ENCODE measurements at regions not wholly inside any gene's neighbourhood (a gene's known extent, or its start where the extent isn't known, plus 50 kb on each side); places are given as distances from the start of the nearest gene placed in this dataset.

- Histone ChIP-seq H3K4me3 (no peak overlapping the region), H3K4me1 (no peaks in the 10 kb centered on the region), H3K27ac (no peak overlapping the region), H3K36me3 (no peaks in the 10 kb centered on the region), H3K27me3 (no peaks in the 10 kb centered on the region), H3K9me3 (no peaks in the 10 kb centered on the region)
- TF ChIP-seq CTCF (IDR thresholded peaks at IDR 0.05): no peak
- intact Hi-C loops (cut with DNase I): no loop called here
- no peak for DNase-seq (ENCODE audit: low spot score in 2 of 2)
These were observed 90.7 kb upstream of the GOLIM4 start for GRCh38 chr3:168186293-168186983.

GRCh38 chr3:168183774-168184173, 88.0 kb upstream of the GOLIM4 start:
- Histone ChIP-seq H3K4me3 (no peak overlapping the region), H3K27me3 (no peaks in the 10 kb centered on the region), H3K9me3 (no peaks in the 10 kb centered on the region), H3K27ac (no peak overlapping the region), H3K36me3 (no peaks in the 10 kb centered on the region), H3K4me1 (no peaks in the 10 kb centered on the region)
- TF ChIP-seq CTCF (IDR thresholded peaks at IDR 0.05): no peak
- no peak for DNase-seq (ENCODE audit: low spot score in 2 of 2)
- intact Hi-C loops (cut with DNase I): no loop called here

GRCh38 chr3:168168743-168169142, 73.0 kb upstream of the GOLIM4 start:
- no peak for TF ChIP-seq CTCF (IDR thresholded peaks at IDR 0.05)
- no peaks in the 10 kb centered on the region for H3K36me3 ChIP-seq
- no peak overlapping the region for H3K27ac ChIP-seq
- H3K27me3 ChIP-seq: no peaks in the 10 kb centered on the region
- H3K4me1 ChIP-seq: no peaks in the 10 kb centered on the region
- intact Hi-C loops (cut with DNase I): no loop called here
- H3K9me3 ChIP-seq: no peaks in the 10 kb centered on the region
- DNase-seq (ENCODE audit: low spot score in 2 of 2): no peak
- no peak overlapping the region for H3K4me3 ChIP-seq

- Histone ChIP-seq H3K27me3 (no peaks in the 10 kb centered on the region), H3K4me1 (no peaks in the 10 kb centered on the region), H3K9me3 (no peaks in the 10 kb centered on the region), H3K36me3 (no peaks in the 10 kb centered on the region), H3K27ac (no peak overlapping the region), H3K4me3 (no peak overlapping the region)
- intact Hi-C loops (cut with DNase I): loop anchor here (1.0 to 2.0 kb wide), 2 partner anchors 71 to 118 kb away; partner anchors contain the start of gene GOLIM4
- peak; percentile 71 to 84 (median 75) for TF ChIP-seq CTCF (IDR thresholded peaks at IDR 0.05)
- peak in 1 of 2 donors; percentile 77 for DNase-seq (ENCODE audit: low spot score in 2 of 2)
These were observed 69.9 kb upstream of the GOLIM4 start for GRCh38 chr3:168165390-168166269.

- H3K27me3 ChIP-seq: no peaks in the 10 kb centered on the region
- intact Hi-C loops (cut with DNase I): no loop called here
- H3K36me3 ChIP-seq: no peaks in the 10 kb centered on the region
- H3K4me1 ChIP-seq: no peaks in the 10 kb centered on the region
- H3K27ac ChIP-seq: no peak overlapping the region
- H3K9me3 ChIP-seq: no peaks in the 10 kb centered on the region
- H3K4me3 ChIP-seq: no peak overlapping the region
- DNase-seq (ENCODE audit: low spot score in 2 of 2): no peak
- no peak for TF ChIP-seq CTCF (IDR thresholded peaks at IDR 0.05)
These were observed 66.4 kb upstream of the GOLIM4 start for GRCh38 chr3:168162172-168162571.
